Lung (tissue), 11 donors: ENCODE measurements at regions not wholly inside any gene's neighbourhood (a gene's known extent, or its start where the extent isn't known, plus 50 kb on each side); places are given as distances from the start of the nearest gene placed in this dataset.
"Not testable (repeated sequence)": the region's sequence is repeated elsewhere in the genome, so short reads cannot be mapped to it uniquely, and the experiment has no call there.

Source experiments
- ATAC-seq: fragments of 200-7000 bp; cut with Tn5 transposase; one replicate; pipeline ENCODE4 v1.9.1; 2020; ENCODE audit warnings: moderate number of reproducible peaks; ENCODE audit not compliant: insufficient read depth, low FRiP score
- DNase-seq, 3 donors: peaks; one replicate each; pipeline ENCODE4 v3.0.0-alpha.2; 2013 to 2017
- H3K27ac ChIP-seq, 2 donors: one replicate each; pipeline ENCODE4 v1.5.1; 2013; ENCODE audit warnings: mild to moderate bottlenecking in 2 of 2, moderate library complexity in 2 of 2, control low read depth in 1 of 2, inconsistent platforms in 1 of 2, low read depth in 1 of 2, low read length in 1 of 2
- H3K27me3 ChIP-seq, 3 donors: one replicate each; pipeline ENCODE4 v1.5.1; 2013; ENCODE audit warnings: low read length in 2 of 3; ENCODE audit not compliant: control insufficient read depth in 3 of 3, insufficient read depth in 3 of 3
- H3K36me3 ChIP-seq, 4 donors: one replicate each; pipeline ENCODE4 v1.5.1; 2013; ENCODE audit warnings: low read length in 4 of 4, mild to moderate bottlenecking in 1 of 4, moderate library complexity in 1 of 4; ENCODE audit not compliant: control insufficient read depth in 4 of 4, insufficient read depth in 4 of 4
- H3K4me1 ChIP-seq, 5 donors: one replicate each; pipeline ENCODE4 v1.5.1; 2013; ENCODE audit warnings: low read length in 5 of 5, mild to moderate bottlenecking in 2 of 5, moderate library complexity in 1 of 5; ENCODE audit not compliant: control insufficient read depth in 5 of 5, insufficient read depth in 5 of 5
- H3K4me3 ChIP-seq: one replicate; pipeline ENCODE4 v1.5.1; 2013; ENCODE audit warnings: mild to moderate bottlenecking, control low read depth, moderate library complexity
- H3K9ac ChIP-seq, 2 donors: one replicate each; pipeline ENCODE4 v1.5.1; 2013; ENCODE audit warnings: low read length in 2 of 2, control low read depth in 1 of 2; ENCODE audit not compliant: insufficient read depth in 1 of 2
- H3K9me3 ChIP-seq, 4 donors: one replicate each; pipeline ENCODE4 v1.5.1; 2013; ENCODE audit warnings: low read length in 3 of 4, mild to moderate bottlenecking in 1 of 4, moderate library complexity in 1 of 4; ENCODE audit not compliant: control insufficient read depth in 4 of 4, insufficient read depth in 3 of 4
- WGBS, 2 donors: extraction: QIAGEN DNeasy Blood & Tissue Kit; methylation state at CpG; one replicate each; pipeline ENCODE4 v1.1.7; 2013; 5-methylcytosine and 5-hydroxymethylcytosine counted together
- TF ChIP-seq, protein P1 (sequence below): IDR thresholded peaks from 2 replicates; pipeline ENCODE4 v1.5.1; 2012; ENCODE audit warnings: mild to moderate bottlenecking; ENCODE audit errors: control extremely low read depth, extremely low read depth
- donor health status: control.
- donor health status: control.
- donor health status: Bipolar disorder and iron deficiency.
- donor health status: healthy.
- donor health status: DM: yes; HTN: yes; CAD: no.

DNA sequence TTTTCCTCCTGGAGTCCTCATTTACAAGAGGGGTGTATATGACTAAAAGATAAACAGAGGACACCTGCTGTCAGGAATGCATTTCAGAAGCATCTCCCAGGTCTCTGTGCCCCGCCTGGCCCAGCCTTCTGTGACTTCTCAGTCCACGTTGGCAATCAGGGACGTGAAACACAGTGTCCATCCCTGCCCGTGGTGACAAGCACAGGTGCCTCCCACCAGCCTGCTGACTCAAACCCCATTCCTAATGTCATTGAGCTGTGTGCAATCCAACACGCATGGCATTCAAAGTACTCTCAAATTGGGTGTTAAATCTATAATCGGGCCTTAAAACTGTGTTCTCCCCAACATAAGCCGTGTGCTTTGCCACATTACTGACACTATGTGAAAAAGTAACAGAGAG lies 343.2 kb downstream of the EIPR1 start:
- 82% methylated on average over 7 of the region's 7 CpGs for WGBS, 2 donors
- no peak for ATAC-seq

DNA sequence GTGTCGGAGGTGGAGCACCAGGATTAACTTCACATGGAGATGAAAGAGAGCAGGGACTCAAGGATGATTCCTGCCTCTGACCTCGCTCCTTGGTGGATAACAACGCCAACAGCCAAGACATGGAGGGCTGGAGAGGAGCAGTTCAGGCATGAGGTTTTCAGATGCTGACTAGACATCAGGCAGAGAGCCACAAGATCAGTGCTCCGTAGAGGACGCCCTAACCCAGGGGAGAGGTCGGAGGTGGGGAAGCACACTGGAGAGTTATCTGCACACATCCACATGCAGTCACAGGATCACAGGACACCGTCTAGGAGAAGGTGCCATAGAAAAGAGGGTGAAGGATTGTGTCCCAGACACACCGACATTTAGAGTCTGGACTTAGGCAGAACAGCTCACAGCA lies 344.3 kb downstream of the EIPR1 start:
- Histone ChIP-seq H3K9me3 (peaks cover 0 to 4% (median 0%) of the 10 kb centered on the region in 4 donors), H3K9ac (no peak overlapping the region), H3K27me3 (no peaks in the 10 kb centered on the region), H3K4me1 (no peaks in the 10 kb centered on the region), H3K36me3 (no peaks in the 10 kb centered on the region), H3K27ac (no peak overlapping the region), H3K4me3 (no peak overlapping the region)
- TF ChIP-seq, protein P1, sequence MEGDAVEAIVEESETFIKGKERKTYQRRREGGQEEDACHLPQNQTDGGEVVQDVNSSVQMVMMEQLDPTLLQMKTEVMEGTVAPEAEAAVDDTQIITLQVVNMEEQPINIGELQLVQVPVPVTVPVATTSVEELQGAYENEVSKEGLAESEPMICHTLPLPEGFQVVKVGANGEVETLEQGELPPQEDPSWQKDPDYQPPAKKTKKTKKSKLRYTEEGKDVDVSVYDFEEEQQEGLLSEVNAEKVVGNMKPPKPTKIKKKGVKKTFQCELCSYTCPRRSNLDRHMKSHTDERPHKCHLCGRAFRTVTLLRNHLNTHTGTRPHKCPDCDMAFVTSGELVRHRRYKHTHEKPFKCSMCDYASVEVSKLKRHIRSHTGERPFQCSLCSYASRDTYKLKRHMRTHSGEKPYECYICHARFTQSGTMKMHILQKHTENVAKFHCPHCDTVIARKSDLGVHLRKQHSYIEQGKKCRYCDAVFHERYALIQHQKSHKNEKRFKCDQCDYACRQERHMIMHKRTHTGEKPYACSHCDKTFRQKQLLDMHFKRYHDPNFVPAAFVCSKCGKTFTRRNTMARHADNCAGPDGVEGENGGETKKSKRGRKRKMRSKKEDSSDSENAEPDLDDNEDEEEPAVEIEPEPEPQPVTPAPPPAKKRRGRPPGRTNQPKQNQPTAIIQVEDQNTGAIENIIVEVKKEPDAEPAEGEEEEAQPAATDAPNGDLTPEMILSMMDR = no peak
- no peak for ATAC-seq
- DNase-seq = no peak
- 74 to 93% methylated on average over 8 of the region's 8 CpGs for WGBS, 2 donors

More for the DNA sequence above, 343.2 kb downstream of the EIPR1 start:
- Histone ChIP-seq H3K36me3 (no peaks in the 10 kb centered on the region), H3K4me3 (no peak overlapping the region), H3K9ac (no peak overlapping the region), H3K27me3 (no peaks in the 10 kb centered on the region), H3K27ac (no peak overlapping the region), H3K4me1 (no peaks in the 10 kb centered on the region), H3K9me3 (peaks cover 0 to 4% (median 1%) of the 10 kb centered on the region in 4 donors)
- TF ChIP-seq, protein P1 = no peak
- DNase-seq = no peak

DNA sequence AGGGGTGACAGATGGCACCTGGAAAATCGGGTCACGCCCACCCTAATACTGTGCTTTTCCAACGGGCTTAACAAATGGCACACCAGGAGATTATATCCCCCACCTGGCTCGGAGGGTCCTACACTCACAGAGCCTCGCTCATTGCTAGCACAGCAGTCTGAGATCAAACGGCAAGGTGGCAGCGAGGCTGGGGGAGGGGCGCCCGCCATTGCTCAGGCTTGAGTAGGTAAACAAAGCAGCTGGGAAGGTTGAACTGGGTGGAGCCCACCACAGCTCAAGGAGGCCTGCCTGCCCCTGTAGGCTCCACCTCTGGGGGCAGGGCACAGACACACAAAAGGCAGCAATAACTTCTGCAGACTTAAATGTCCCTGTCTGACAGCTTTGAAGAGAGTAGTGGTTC lies 346.8 kb downstream of the EIPR1 start:
- DNase-seq, H3K4me1 ChIP-seq, ATAC-seq, H3K4me3 ChIP-seq, H3K9me3 ChIP-seq, H3K27ac ChIP-seq, H3K36me3 ChIP-seq, H3K27me3 ChIP-seq, H3K9ac ChIP-seq: not testable (repeated sequence)
- 67 to 97% methylated on average over 9 of the region's 9 CpGs for WGBS, 2 donors

DNA sequence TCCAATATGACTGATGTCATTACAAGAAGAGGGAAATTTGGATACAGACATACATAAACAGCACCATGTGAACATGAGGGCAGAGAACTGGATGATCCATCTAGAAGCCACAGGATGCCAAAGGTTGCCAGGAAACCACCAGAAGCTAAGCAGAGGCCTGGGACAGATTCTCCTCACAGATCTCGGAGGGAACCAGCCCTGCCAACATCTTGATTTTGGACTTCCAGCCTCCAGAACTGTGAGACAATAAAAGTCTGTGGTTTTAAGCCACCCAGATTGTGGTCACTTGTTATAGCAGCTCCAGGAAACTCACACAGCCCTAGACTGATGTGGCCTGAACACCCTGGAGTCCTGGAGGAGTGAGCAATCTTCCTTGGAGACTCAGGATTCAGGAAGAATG lies 351.6 kb downstream of the EIPR1 start:
- no peaks in the 10 kb centered on the region for H3K36me3 ChIP-seq
- H3K9me3 ChIP-seq = peaks cover 0 to 4% (median 2%) of the 10 kb centered on the region in 4 donors
- H3K27me3 ChIP-seq = no peaks in the 10 kb centered on the region
- no peak overlapping the region for H3K4me3 ChIP-seq
- TF ChIP-seq, protein P1 = no peak
- ATAC-seq = no peak
- H3K27ac ChIP-seq = no peak overlapping the region
- WGBS, 2 donors = 80 to 86% methylated on average over 1 of the region's 1 CpG
- no peak for DNase-seq
- H3K4me1 ChIP-seq = no peaks in the 10 kb centered on the region
- no peak overlapping the region for H3K9ac ChIP-seq
